CD14-positive monocyte (primary cell): ENCODE measurements at regions not wholly inside any gene's neighbourhood (a gene's known extent, or its start where the extent isn't known, plus 50 kb on each side); places are given as distances from the start of the nearest gene placed in this dataset.

Experiments used
- DNase-seq, 3 donors: peaks; one replicate each; pipeline ENCODE4 v3.0.0-alpha.2; 2011 to 2022
- H2AFZ ChIP-seq: 2 replicates; pipeline ENCODE4 v1.6.0; 2012; ENCODE audit warnings: mild to moderate bottlenecking, low read depth, low read length, inconsistent platforms; ENCODE audit not compliant: insufficient read depth, poor library complexity, severe bottlenecking
- H3K27ac ChIP-seq, 2 donors: 1 replicate in 1 of 2; 2 replicates in 1 of 2; pipeline ENCODE4 v1.5.1; 2012 to 2013; ENCODE audit warnings: low read length in 2 of 2, control low read depth in 1 of 2, inconsistent platforms in 1 of 2, low read depth in 1 of 2, mild to moderate bottlenecking in 1 of 2
- H3K27me3 ChIP-seq, 2 donors: one replicate each; pipeline versions ENCODE4 v1.6.0 to v1.6.1; 2011 to 2013; ENCODE audit warnings: low read length in 2 of 2; ENCODE audit not compliant: control insufficient read depth in 2 of 2, insufficient read depth in 2 of 2
- H3K36me3 ChIP-seq, 2 donors: replicated peaks in 1 of 2; 1 replicate in 1 of 2; 2 replicates in 1 of 2; pipeline versions ENCODE4 v1.5.1 to v1.6.1; 2012 to 2013; ENCODE audit warnings: low read length in 2 of 2, control low read depth in 1 of 2, inconsistent platforms in 1 of 2, mild to moderate bottlenecking in 1 of 2; ENCODE audit not compliant: insufficient read depth in 2 of 2, control insufficient read depth in 1 of 2
- H3K4me1 ChIP-seq, 2 donors: 1 replicate in 1 of 2; 2 replicates in 1 of 2; pipeline versions ENCODE4 v1.5.1 to v1.6.1; 2012 to 2013; ENCODE audit warnings: low read length in 2 of 2, control low read depth in 1 of 2, inconsistent platforms in 1 of 2, mild to moderate bottlenecking in 1 of 2, moderate library complexity in 1 of 2; ENCODE audit not compliant: insufficient read depth in 2 of 2, control insufficient read depth in 1 of 2
- H3K4me2 ChIP-seq: replicated peaks from 2 replicates; pipeline ENCODE3; 2012; ENCODE audit warnings: low read length, moderate library complexity, mild to moderate bottlenecking; ENCODE audit not compliant: poor library complexity, severe bottlenecking; ENCODE audit errors: extremely low read depth
- H3K4me3 ChIP-seq, 3 experiments: fragments of 200-600 bp in 1 of 3; sonication (generic) in 1 of 3; replicated peaks in 1 of 3; 1 replicate in 2 of 3; 2 replicates in 1 of 3; pipeline ENCODE4 v1.5.1; 2011 to 2013; ENCODE audit warnings: low read length in 3 of 3, mild to moderate bottlenecking in 3 of 3, control low read depth in 2 of 3, low read depth in 2 of 3, inconsistent platforms in 1 of 3, moderate library complexity in 1 of 3
- H3K79me2 ChIP-seq: 2 replicates; pipeline ENCODE4 v1.6.0; 2012; ENCODE audit warnings: mild to moderate bottlenecking, control low read depth, inconsistent platforms, low read length, moderate library complexity; ENCODE audit not compliant: insufficient read depth
- H3K9ac ChIP-seq: 2 replicates; pipeline ENCODE4 v1.6.0; 2017; ENCODE audit warnings: low read length, mild to moderate bottlenecking; ENCODE audit not compliant: insufficient read depth, poor library complexity, severe bottlenecking
- H3K9me3 ChIP-seq, 2 donors: replicated peaks in 1 of 2; 1 replicate in 1 of 2; 2 replicates in 1 of 2; pipeline versions ENCODE4 v1.5.1 to v1.6.1; 2012 to 2013; ENCODE audit warnings: low read length in 2 of 2, control low read depth in 1 of 2; ENCODE audit not compliant: control insufficient read depth in 1 of 2, insufficient read depth in 1 of 2
- H4K20me1 ChIP-seq: 2 replicates; pipeline ENCODE4 v1.6.0; 2012; ENCODE audit warnings: mild to moderate bottlenecking, low read length, control low read depth, moderate library complexity; ENCODE audit not compliant: insufficient read depth
- H3K27ac Mint-ChIP-seq, 7 donors: one replicate each; pipeline ENCODE4 v1.8.0; 2020; ENCODE audit warnings: mild to moderate bottlenecking in 7 of 7, mixed read lengths in 7 of 7, moderate library complexity in 6 of 7, inconsistent platforms in 2 of 7
- H3K27me3 Mint-ChIP-seq, 3 donors: one replicate each; pipeline ENCODE4 v1.8.0; 2021 to 2022; ENCODE audit warnings: low read depth in 3 of 3, mild to moderate bottlenecking in 3 of 3, mixed read lengths in 3 of 3, moderate library complexity in 3 of 3, inconsistent platforms in 1 of 3
- H3K36me3 Mint-ChIP-seq, 2 donors: one replicate each; pipeline ENCODE4 v1.8.0; 2020; ENCODE audit warnings: mixed read lengths in 2 of 2, inconsistent platforms in 1 of 2, mild to moderate bottlenecking in 1 of 2
- H3K4me1 Mint-ChIP-seq: one replicate; pipeline ENCODE4 v1.8.0; 2020; ENCODE audit warnings: mild to moderate bottlenecking, mixed read lengths
- H3K4me3 Mint-ChIP-seq, 2 donors: one replicate each; pipeline ENCODE4 v1.8.0; 2020; ENCODE audit warnings: mild to moderate bottlenecking in 2 of 2, mixed read lengths in 2 of 2, moderate library complexity in 1 of 2
- H3K9me3 Mint-ChIP-seq, 7 donors: one replicate each; pipeline ENCODE4 v1.8.0; 2020 to 2022; ENCODE audit warnings: mixed read lengths in 7 of 7, mild to moderate bottlenecking in 6 of 7, moderate library complexity in 6 of 7, inconsistent platforms in 2 of 7
- WGBS: methylation state at CpG from one replicate; pipeline ENCODE4 v1.1.5; 2013; ENCODE audit warnings: missing lambda C conversion rate; ENCODE audit not compliant: insufficient coverage; 5-methylcytosine and 5-hydroxymethylcytosine counted together
- intact Hi-C, 2 donors: fragments of 100-400 bp; cut with micrococcal nuclease; formaldehyde crosslinking; loops; one replicate each; pipeline versions ENCODE4 v1.15.0 to v1.15.1; 2023
- TF ChIP-seq, protein P1 (sequence below): fragments of 200-600 bp; IDR thresholded peaks from one replicate; pipeline ENCODE4 v1.8.0; 2022; ENCODE audit warnings: antibody characterized with exemption, mild to moderate bottlenecking

DNA sequence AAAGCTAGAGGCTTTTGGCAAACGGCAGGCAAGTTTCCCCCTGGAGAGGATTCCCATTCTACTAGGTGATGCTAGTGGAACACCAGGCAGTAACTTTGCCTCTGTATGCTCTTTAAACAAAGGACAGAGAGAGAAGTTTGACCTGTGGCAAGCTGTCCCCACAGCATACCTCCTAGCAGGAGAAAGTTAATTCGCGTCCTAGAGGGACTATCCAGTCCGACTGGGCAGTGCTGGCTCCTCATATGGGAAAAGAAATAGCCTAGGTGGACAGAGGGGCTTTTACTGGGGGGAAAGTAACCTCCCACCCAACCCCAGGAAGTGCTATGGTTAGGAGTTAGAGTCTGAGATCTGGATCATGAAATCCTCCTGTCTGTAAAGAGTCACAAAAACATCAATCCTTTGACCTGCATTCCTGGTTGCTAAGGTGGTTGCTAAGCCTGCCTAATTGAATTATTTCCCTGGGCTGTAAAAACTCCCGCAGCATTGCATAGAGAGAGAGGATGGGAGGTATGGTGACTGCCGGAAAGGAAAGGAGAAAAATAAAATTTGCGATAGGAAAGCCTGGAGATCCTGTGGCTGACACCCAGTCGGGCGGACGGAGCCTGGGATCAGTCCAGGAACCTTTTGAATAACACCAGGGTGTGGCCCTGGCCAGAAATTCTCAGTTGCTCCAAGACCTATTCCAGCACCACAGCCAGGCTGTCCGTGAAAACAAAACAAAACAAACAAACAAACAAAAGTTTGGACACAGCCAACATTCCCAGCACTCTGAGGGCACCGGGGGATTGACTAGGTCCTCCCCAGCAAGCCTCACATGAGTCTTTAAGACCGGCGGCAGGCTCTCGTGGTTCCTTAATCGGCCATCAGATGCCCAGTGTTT, 67.7 kb upstream of the ATP11B start:
- Histone ChIP-seq H3K27me3 (no peaks in the 10 kb centered on the region), H3K4me2 (no peak overlapping the region), H3K9ac (no peak overlapping the region), H3K9me3 (no peaks in the 10 kb centered on the region), H3K79me2 (no peaks in the 10 kb centered on the region), H3K27ac (no peak overlapping the region), H2AFZ (no peak overlapping the region), H3K4me3 (no peak overlapping the region), H3K36me3 (no peaks in the 10 kb centered on the region), H4K20me1 (no peaks in the 10 kb centered on the region), H3K4me1 (no peaks in the 10 kb centered on the region)
- H3K27ac Mint-ChIP-seq, result no peak overlapping the region
- DNase-seq, result no peak
- H3K36me3 Mint-ChIP-seq, result no peaks in the 10 kb centered on the region
- peaks cover 0 to 4% (median 2%) of the 10 kb centered on the region in 3 donors for H3K27me3 Mint-ChIP-seq
- H3K9me3 Mint-ChIP-seq, result no peaks in the 10 kb centered on the region
- TF ChIP-seq, protein P1, sequence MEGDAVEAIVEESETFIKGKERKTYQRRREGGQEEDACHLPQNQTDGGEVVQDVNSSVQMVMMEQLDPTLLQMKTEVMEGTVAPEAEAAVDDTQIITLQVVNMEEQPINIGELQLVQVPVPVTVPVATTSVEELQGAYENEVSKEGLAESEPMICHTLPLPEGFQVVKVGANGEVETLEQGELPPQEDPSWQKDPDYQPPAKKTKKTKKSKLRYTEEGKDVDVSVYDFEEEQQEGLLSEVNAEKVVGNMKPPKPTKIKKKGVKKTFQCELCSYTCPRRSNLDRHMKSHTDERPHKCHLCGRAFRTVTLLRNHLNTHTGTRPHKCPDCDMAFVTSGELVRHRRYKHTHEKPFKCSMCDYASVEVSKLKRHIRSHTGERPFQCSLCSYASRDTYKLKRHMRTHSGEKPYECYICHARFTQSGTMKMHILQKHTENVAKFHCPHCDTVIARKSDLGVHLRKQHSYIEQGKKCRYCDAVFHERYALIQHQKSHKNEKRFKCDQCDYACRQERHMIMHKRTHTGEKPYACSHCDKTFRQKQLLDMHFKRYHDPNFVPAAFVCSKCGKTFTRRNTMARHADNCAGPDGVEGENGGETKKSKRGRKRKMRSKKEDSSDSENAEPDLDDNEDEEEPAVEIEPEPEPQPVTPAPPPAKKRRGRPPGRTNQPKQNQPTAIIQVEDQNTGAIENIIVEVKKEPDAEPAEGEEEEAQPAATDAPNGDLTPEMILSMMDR, result no peak
- peaks cover 7% of the 10 kb centered on the region for H3K4me1 Mint-ChIP-seq
- no peak overlapping the region for H3K4me3 Mint-ChIP-seq
- intact Hi-C loops, result no loop called here
- 93% methylated on average over 5 of the region's 16 CpGs for WGBS

DNA sequence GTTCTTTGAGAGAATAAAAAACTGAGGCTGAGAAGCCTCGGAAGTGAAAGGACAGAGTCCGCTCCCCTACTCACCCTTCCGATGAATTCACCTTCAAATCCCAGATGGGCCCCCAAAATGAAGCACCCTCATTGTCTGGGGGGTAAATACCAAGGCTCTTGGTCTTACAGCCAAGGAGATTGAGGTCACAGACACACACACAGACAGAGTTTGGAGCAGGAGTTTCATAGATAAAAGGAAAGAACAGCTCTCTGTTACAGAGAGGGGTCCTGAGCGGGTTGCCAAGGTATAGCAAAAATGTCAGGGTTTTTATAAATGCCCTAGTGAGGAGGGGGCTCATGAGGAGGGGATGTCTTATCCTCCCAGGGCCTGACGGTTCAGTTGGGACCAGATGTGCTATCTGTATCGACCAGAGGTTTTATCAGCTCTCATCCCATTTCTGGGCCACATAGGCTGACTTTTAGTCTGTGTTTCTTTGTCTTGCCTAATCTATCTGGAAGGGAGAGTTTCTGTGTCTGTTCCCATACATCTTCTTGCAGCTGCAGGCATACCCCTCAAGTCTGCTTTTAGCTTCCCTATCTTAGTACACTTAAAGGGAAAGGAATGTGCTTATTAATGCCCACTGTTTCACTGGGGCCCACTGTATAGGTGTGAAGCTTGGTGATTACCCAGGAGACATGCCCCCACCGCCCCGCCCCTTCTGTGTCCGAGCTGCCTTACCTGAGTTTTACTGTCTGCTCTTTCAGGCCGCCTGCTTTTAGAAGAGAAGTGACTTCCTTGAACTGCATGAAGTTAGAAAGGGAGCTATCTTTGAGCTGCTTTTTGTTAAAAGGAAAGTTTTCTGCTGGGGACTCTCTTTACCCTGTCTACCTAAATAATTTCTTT, 66.8 kb upstream of the ATP11B start:
- Histone ChIP-seq H3K36me3 (no peaks in the 10 kb centered on the region), H3K4me3 (no peak overlapping the region), H3K27me3 (no peaks in the 10 kb centered on the region), H4K20me1 (no peaks in the 10 kb centered on the region), H3K79me2 (no peaks in the 10 kb centered on the region), H3K9ac (no peak overlapping the region), H3K9me3 (no peaks in the 10 kb centered on the region), H3K27ac (no peak overlapping the region), H3K4me1 (no peaks in the 10 kb centered on the region), H3K4me2 (no peak overlapping the region), H2AFZ (no peak overlapping the region)
- Mint-ChIP-seq H3K36me3 (no peaks in the 10 kb centered on the region), H3K4me1 (peaks cover 7% of the 10 kb centered on the region), H3K4me3 (no peak overlapping the region), H3K27ac (no peak overlapping the region), H3K9me3 (no peaks in the 10 kb centered on the region), H3K27me3 (peaks cover 0 to 4% (median 2%) of the 10 kb centered on the region in 3 donors)
- intact Hi-C loops, result no loop called here
- TF ChIP-seq, protein P1, result no peak
- DNase-seq, result no peak
- 100% methylated on average over 3 of the region's 10 CpGs for WGBS
